Right lobe of liver (tissue), 6 donors: ENCODE measurements at regions not wholly inside any gene's neighbourhood (a gene's known extent, or its start where the extent isn't known, plus 50 kb on each side); places are given as distances from the start of the nearest gene placed in this dataset.

Source experiments
- ATAC-seq, 4 donors: fragments of 200-7000 bp; cut with Tn5 transposase; one replicate each; pipeline ENCODE4 v1.9.1; 2020; ENCODE audit warnings: mild to moderate bottlenecking in 4 of 4, moderate library complexity in 4 of 4
- DNase-seq, 3 donors: peaks; one replicate each; pipeline ENCODE4 v3.0.0-alpha.2; 2020
- H3K27ac ChIP-seq, 3 donors: fragments of 200-600 bp; one replicate each; pipeline ENCODE4 v1.8.0; 2022
- H3K27me3 ChIP-seq, 2 donors: fragments of 200-600 bp; one replicate each; pipeline ENCODE4 v1.8.0; 2022
- H3K36me3 ChIP-seq, 4 donors: fragments of 200-600 bp; sonication (generic) in 1 of 4; one replicate each; pipeline versions ENCODE4 v1.5.1 to v1.8.0; 2017 to 2022; ENCODE audit warnings: control low read depth in 1 of 4
- H3K4me1 ChIP-seq, 4 donors: fragments of 200-600 bp; sonication (generic) in 1 of 4; one replicate each; pipeline versions ENCODE4 v1.5.1 to v1.8.0; 2017 to 2022; ENCODE audit warnings: control low read depth in 1 of 4
- H3K4me3 ChIP-seq, 3 donors: fragments of 200-600 bp; one replicate each; pipeline ENCODE4 v1.8.0; 2022
- H3K9me3 ChIP-seq, 4 donors: fragments of 200-600 bp; sonication (generic) in 1 of 4; one replicate each; pipeline versions ENCODE4 v1.5.1 to v1.8.0; 2017 to 2022; ENCODE audit warnings: control low read depth in 1 of 4
- POLR2A ChIP-seq: fragments of 450-650 bp; IDR thresholded peaks from one replicate; pipeline ENCODE4 v1.6.1; 2017; ENCODE audit warnings: antibody characterized with exemption, mild to moderate bottlenecking
- whole genome bisulfite sequencing: methylation state at CpG from one replicate; pipeline ENCODE4 v1.1.6; 2018; ENCODE audit warnings: low coverage, low lambda C conversion rate; ENCODE audit not compliant: insufficient coverage; ENCODE audit errors: missing lambda C conversion rate; 5-methylcytosine and 5-hydroxymethylcytosine counted together
- intact Hi-C, 2 donors: fragments of 100-400 bp; cut with DNase I; formaldehyde crosslinking; loops; one replicate each; pipeline versions ENCODE4 v1.11.2 to v1.14.1; 2022
- TF ChIP-seq, protein P1 (sequence below), 4 donors: fragments of 200-600 bp in 3 of 4; fragments of 450-650 bp in 1 of 4; IDR thresholded peaks; one replicate each; pipeline versions ENCODE4 v1.5.1 to v1.8.0; 2016 to 2022; ENCODE audit warnings: antibody characterized with exemption in 4 of 4, mild to moderate bottlenecking in 2 of 4
- donor health status: DM: no; HTN: yes; CAD: no.
- donor health status: DM: no; HTN: no; CAD: no.
- donor health status: DM: no; HTN: no; CAD: no.
- donor health status: DM: no; HTN: yes; CAD: no.
- donor health status: DM: no; HTN: yes; CAD: no.

DNA sequence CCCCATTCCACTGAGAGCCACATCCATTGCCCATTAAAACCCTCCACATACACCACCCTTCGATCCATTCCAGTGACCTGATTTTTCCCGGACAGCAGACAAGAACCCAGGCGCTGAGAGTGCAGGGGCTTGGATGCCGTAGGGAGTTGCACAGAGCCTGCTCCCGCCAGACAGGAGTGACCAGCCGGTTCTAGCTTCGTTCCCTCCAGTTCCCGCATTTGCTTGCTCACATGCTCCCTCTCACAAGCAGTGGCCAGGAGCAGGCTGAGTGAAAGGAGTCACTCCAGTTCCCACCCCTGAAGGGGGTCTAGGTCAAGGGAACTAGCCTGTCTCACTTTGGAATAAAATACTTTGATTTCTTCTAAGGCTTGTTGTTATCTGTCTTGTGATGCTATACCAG lies 119.5 kb downstream of the SKIDA1 start:
- DNase-seq (no peak), ATAC-seq (no peak)
- WGBS = 96% methylated on average over 8 of the region's 8 CpGs
- no peaks in the 10 kb centered on the region for H3K36me3 ChIP-seq
- no peaks in the 10 kb centered on the region for H3K9me3 ChIP-seq
- no peaks in the 10 kb centered on the region for H3K4me1 ChIP-seq
- H3K4me3 ChIP-seq = no peak overlapping the region
- H3K27ac ChIP-seq = no peak overlapping the region
- intact Hi-C loops = no loop called here
- no peaks in the 10 kb centered on the region for H3K27me3 ChIP-seq
- TF ChIP-seq, protein P1, sequence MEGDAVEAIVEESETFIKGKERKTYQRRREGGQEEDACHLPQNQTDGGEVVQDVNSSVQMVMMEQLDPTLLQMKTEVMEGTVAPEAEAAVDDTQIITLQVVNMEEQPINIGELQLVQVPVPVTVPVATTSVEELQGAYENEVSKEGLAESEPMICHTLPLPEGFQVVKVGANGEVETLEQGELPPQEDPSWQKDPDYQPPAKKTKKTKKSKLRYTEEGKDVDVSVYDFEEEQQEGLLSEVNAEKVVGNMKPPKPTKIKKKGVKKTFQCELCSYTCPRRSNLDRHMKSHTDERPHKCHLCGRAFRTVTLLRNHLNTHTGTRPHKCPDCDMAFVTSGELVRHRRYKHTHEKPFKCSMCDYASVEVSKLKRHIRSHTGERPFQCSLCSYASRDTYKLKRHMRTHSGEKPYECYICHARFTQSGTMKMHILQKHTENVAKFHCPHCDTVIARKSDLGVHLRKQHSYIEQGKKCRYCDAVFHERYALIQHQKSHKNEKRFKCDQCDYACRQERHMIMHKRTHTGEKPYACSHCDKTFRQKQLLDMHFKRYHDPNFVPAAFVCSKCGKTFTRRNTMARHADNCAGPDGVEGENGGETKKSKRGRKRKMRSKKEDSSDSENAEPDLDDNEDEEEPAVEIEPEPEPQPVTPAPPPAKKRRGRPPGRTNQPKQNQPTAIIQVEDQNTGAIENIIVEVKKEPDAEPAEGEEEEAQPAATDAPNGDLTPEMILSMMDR (IDR thresholded peaks at IDR 0.05) = no peak
- no peak for TF ChIP-seq POLR2A

DNA sequence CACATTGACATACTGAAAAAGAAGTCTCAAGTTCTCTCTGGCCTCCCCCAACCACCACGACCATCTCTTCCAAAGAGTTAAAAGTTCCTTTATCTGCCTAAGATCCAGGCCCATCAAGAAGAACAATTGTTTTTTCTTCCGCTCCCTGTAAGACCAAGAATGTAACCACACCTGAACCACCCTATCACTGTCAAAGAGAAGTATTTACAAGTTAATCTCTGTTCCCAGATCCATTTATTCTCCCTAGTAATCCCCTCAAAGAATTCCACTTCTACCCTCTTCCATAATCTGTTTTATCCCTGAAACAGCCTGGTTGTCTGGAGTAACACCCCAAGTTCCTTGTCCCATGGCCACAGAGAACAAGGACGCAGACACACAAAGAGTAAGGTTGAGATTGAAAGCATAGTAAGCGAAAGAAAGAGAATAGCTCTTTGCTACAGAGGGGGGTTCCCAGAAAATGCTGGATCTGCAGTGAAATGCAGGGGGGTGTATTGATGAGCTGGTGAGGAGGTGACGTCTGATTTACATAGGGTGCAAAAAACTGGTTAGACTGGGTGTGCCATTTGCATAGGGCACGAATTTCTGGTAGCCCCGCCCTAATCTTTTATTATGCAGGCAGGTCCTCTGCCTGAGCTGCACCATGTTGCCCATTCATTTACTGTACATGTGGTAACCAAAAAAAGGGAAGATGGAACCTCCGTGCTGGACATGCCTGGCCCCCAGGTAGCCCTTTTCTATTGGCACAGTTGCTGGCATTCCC lies 122.0 kb downstream of the SKIDA1 start:
- TF ChIP-seq POLR2A = no peak
- TF ChIP-seq, protein P1 (IDR thresholded peaks at IDR 0.05) = no peak
- DNase-seq (no peak), ATAC-seq (no peak)
- H3K27me3 ChIP-seq = no peaks in the 10 kb centered on the region
- intact Hi-C loops = no loop called here
- no peaks in the 10 kb centered on the region for H3K4me1 ChIP-seq
- H3K27ac ChIP-seq = no peak overlapping the region
- WGBS = 66% methylated on average over 8 of the region's 8 CpGs
- no peak overlapping the region for H3K4me3 ChIP-seq
- H3K36me3 ChIP-seq = no peaks in the 10 kb centered on the region
- H3K9me3 ChIP-seq = no peaks in the 10 kb centered on the region

DNA sequence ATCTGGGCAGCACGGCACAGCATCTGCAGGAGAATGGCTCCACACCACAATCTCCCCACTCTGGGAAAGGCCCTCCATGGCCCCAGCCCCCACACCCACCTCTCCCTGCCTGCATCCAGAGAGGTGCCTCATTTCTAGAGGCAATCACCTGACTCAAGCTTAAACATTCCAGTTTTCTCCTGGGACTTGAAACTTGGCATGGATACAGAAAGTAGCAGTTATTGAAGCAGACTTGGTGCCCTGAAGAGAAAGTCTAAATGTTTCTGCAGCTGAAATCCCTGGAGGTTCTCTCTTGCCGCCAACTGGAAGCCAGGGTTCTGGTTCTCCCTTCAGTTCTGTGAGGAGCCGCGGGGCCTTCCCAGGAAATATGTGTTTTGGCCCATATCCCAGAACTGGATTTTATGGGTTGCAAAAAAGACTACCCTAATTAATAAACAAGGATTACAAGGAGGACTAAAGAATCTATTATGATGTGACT lies 122.8 kb downstream of the SKIDA1 start:
- Histone ChIP-seq H3K4me3 (no peak overlapping the region), H3K36me3 (no peaks in the 10 kb centered on the region), H3K4me1 (no peaks in the 10 kb centered on the region), H3K27ac (no peak overlapping the region), H3K27me3 (no peaks in the 10 kb centered on the region), H3K9me3 (no peaks in the 10 kb centered on the region)
- intact Hi-C loops = no loop called here
- WGBS = 70% methylated on average over 3 of the region's 4 CpGs
- ATAC-seq (no peak), DNase-seq (no peak)
- TF ChIP-seq POLR2A = no peak
- TF ChIP-seq, protein P1 (IDR thresholded peaks at IDR 0.05) = no peak

DNA sequence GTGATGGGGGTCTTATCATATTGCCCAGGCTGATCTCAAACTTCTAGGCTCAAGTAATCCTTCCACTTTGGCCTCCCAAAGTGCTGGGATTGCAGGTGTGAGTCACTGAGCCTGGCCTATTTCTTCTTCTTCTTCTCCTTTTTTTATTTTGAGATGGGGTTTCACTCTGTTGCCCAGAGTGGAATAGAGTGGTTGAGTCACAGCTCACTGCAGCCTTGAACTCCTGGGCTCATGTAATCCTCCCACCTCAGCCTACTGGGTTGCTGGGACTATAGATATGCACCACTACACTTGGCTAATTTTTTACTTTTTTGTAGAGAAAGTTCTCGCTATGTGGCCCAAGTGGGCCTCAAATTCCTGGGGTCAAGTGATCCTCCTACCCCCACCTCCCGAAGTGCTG lies 124.3 kb downstream of the SKIDA1 start:
- Histone ChIP-seq H3K4me3 (no peak overlapping the region), H3K27ac (no peak overlapping the region), H3K9me3 (no peaks in the 10 kb centered on the region), H3K27me3 (no peaks in the 10 kb centered on the region), H3K4me1 (no peaks in the 10 kb centered on the region), H3K36me3 (no peaks in the 10 kb centered on the region)
- TF ChIP-seq, protein P1 (IDR thresholded peaks at IDR 0.05) = no peak
- TF ChIP-seq POLR2A = no peak
- ATAC-seq = no peak
- no peak for DNase-seq
- intact Hi-C loops = no loop called here
- whole genome bisulfite sequencing = 75% methylated on average over 2 of the region's 2 CpGs
